NCI-H2171 treated with DMSO at 0.1 percent for 48 hours (cell line): ENCODE measurements at regions not wholly inside any gene's neighbourhood (a gene's known extent, or its start where the extent isn't known, plus 50 kb on each side); places are given as distances from the start of the nearest gene placed in this dataset.
A peak's percentile ranks its signal among the peaks of the same experiment; 100 is the strongest.

ENCODE experiments used
- DNase-seq: peaks from one replicate; lab custom pipeline; 2025; lab: John Stamatoyannopoulos, UW

DNA sequence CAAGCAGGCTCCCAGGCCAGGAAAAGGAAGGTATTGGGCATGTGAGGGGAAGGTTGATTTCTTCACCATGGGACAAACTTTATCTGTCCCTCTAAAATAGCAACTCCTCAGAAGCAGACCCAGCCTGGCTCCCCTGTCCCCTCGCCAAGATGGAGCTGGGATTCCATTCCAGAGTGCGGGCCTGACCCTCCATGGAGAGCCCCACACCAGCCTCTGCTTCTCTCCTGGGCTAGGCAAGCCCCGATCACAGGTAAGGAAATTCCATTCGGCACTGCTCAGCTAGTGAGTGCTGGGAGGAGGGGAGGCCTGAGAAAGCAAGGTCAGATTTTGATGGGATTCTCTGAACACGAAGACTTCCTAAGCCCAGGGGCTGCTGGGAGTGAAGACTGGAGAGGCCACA lies 98.4 kb downstream of the EFNB1 start:
- no peak for DNase-seq

DNA sequence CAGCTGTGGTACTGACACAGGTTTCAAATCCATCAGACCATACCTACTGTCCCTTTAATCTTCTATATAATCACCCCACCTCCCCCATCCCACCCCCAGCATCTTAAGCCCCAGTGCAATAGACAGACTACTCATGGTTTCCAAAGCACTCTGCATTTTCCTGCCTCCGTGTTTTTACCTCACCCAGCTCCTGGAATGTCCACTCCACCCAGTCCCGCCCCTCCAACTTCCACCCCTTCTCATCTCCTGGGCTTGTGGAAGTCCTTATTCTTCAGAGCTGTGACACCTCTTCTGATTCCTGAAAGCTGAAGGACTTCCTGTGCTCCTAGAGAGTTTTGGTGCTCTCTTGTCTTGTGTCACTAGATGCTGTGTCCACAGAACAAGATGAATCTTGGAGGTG lies 94.3 kb downstream of the EFNB1 start:
- DNase-seq = no peak

DNA sequence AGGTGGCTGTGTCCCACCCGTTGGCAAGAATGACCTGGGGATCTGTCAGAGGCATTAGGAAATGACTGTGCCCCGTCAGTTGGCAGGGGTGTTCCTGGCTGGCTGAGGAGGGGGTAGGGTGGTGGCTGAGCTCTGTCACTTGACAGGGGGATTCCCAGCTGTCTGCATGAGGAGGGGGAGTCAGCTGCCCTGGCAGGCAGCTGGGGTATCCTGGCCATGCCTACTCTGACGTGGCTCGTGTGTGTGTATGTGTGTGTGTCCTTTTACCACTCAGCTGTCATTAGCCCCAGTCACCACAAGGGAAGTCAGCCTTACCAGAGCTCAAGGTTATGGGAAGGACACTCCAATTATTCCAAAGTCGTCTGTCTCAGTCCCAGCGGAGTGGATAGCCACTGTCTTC lies 93.2 kb downstream of the EFNB1 start:
- no peak for DNase-seq

DNA sequence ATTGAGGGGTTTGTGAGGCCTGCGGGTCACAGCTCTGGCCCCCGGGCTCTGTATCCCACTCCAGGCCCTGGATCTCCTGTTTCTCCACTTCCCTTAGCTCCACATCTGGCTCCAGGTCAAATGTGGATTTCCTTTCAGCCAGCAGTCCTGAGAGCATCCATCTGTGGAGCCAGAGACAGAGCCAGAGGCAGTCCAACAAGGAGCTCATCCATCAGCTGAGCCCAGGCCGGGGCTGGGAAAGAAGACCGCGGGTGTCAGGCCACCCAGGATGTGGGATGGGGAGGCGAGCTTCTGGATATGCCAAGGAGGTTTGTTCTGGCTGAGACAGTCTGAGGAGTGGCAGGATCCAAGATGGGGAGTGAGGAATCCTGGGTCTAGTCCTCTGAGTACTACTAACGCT lies 91.7 kb downstream of the EFNB1 start:
- DNase-seq = no peak

DNA sequence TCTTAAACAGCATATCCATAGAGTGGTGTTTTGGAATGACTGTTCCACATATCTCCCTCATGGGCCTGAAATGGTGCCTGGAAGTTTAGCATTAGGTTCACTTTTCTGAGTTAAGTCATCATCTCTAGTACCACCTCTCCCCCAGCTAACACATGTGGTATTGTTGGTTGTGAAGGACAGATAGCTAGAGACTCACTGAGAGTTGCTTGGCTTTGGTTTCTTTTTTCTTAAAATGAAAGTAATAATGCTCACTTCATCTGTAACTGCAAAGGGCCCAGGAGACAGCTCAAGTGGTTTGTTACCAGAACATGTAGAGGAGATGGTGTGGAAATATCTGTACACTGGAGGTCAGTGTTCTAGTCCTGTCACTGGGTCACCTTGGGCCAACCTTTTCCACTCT lies 90.9 kb downstream of the EFNB1 start:
- no peak for DNase-seq

DNA sequence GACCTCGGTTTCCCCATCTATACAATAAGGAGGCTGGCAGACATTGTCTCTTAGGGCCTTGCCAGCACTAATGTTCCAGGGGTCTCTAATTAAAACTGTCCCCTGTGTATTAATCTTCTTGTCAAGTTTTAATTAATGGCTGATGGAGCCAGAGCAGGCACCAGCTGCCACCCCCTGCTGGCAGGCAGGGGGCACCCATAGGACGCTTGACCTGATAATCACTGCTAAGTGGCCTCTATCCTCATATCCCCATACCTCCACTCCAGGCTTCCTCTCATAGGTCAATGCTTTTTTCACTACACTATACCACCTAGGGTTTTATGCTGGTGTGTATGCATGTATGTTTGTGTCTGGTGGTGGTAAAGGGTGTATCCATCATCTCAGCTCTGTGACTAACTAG lies 89.4 kb downstream of the EFNB1 start:
- no peak for DNase-seq

DNA sequence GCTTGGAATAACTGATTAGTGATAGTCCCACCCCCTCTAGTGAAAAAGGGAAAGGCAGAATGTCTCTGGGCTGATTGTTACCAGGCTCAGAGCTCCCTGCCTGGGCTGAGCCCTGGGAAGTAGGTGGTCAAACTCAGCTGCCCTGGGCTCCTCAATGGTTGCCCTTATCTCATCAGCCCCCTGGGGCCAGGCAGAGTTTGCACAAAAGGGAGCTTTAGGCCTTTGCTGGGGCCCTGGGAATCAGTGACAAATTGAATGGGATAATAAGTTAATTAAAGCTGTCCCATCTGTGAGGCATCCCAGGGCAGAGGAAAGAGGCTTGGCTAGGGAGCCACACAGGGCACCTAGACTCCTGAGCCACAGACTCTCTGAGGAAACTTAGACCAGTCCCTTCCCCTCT lies 89.0 kb downstream of the EFNB1 start:
- DNase-seq = no peak

DNA sequence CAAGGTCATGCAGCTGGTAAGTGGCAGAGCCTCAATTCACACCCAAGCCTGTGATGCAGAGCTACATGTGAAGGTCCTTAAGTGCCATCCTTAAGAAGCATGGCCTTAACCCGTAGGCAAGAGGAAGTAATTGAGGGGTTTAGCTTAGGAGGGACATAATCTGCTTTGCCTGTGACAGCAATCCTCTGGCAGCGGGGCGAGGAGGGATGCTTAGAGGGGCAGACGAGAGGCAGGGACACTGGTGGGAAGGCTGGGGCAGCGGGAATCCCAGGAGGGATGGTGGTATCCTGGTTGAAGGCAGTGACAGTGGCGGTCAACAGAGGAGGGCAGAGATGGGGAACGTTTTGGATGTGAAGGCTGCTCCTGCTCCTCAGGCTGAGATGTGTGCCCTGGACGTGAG lies 88.1 kb downstream of the EFNB1 start:
- no peak for DNase-seq

DNA sequence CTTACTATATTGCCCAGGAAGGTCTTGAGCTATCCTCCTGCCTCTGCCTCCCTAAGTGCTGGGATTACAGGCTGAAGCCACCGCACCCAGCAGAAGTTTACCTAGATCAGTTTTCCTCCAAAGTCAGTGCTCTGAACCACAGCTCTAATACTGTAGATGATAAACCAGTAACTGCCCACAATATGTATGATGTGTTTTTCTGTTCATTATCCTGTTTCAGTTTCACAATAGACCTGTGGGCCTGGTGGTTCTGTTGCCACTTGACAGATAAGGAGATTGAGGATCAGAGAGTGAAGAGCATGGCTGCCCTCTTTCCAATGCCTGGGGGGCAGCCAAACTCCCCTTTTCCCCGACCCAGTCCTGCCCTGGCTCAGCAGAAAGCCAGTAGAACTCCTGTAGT lies 87.0 kb downstream of the EFNB1 start:
- no peak for DNase-seq

DNA sequence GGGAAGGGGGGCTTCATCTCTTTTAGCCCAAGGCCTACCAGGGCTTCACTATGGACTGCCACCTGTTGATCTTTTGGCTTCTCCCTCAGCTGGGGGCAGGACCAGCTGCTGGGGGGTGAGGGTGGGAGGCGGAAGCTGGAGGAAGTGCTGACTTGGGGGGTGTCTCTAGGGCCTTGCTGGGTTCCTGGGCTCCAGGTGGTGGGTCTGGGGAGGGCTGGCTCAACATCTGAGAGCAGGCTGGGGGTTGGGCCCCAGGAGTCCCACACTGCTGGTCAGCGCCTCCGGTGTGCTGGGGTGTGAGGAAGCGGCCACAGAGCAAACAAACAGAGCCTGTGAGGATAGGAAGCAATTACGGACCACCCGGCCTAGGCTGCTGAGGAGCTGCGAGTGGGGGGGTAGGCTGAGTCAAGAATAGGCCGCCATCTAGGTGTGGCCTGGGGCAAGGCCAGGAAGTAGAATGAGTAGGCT lies 85.7 kb downstream of the EFNB1 start:
- DNase-seq = no peak

DNA sequence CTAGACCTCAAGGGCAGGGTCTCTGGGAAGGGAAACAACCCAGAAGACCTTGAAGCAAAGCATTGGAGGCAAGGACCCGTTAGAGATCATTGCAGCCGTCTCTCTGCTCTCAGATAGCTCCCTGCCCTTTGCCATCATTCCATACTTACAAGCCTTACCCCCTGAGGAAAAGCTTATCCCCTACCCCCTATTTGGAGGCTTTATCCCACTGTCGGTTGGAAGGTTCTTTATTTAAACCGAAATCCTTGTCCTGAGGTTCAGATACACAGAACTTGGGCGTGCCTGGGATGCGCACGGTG lies 84.4 kb downstream of the EFNB1 start:
- no peak for DNase-seq

DNA sequence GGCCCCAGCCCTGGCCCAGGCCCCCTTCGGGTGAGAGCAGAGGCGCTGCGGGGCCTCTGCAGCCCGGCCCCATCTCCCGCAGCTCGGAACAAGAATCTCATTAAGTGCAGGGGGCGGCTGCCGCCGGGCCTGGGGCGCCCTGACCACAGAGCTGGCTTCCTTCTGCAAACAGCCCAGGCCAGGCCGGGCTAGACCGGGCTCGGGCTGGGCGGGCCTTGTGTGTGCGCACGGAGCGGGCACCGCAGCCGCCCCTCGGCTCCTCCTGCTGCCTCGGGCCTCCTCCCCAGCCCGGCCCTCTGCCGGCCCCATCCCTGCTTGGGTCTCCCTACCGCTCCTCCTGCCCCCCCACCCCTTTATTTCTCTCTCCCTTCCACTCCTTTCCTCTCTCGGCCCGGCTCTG lies 83.3 kb downstream of the EFNB1 start:
- no peak for DNase-seq

DNA sequence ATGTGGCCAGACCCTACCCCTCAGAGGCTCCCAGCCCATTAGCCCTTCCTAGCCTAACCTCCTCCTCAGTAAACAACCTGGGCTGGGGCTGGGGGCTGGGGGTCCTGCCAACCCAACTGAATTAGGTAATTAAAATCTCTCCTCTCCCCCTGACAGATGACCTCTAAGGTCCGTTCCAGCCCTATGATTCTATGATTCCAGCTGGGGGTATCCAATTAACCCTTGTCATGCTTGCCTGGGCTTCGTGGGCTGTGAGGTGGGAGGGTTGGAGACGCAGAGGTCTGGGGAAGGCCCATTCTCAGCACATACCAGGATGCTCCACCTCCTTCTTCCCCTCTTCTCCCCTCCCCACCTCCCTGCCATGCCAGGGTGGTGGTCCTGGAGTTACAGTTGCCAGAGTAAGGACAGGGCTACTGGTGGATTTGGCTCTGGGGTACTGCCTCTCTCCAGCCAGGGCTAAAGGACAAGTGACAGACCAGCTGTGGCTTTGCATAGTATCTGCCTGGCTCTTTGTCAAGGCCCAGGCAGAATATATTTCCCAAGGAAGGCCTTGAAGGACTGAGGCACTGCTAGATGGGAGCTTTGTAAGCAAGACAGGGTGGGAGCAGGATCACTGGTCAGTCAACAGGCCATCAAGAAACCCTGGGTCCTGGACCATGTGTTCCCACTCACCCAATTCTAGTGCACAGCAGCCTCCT lies 82.1 kb downstream of the EFNB1 start:
- no peak for DNase-seq

DNA sequence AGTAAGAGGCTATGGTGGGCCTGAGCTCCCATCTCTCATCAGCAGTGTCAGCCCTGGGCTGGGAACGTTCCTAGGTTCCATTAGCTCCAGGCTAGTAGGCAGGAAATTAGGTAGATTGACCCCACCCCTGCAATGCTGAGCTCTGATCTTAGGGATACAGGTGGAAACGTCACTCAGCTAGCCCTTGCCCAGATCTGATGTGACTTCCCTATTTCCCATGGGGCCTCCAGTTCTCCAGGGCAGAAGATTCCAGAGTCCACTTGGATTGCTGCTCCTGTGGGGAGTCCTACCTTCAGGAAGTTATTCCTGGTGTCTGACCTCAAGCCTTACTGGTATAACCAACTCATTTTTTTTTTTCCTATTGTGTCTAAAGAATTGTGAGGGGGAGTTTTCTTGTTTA lies 81.1 kb downstream of the EFNB1 start:
- DNase-seq = no peak

DNA sequence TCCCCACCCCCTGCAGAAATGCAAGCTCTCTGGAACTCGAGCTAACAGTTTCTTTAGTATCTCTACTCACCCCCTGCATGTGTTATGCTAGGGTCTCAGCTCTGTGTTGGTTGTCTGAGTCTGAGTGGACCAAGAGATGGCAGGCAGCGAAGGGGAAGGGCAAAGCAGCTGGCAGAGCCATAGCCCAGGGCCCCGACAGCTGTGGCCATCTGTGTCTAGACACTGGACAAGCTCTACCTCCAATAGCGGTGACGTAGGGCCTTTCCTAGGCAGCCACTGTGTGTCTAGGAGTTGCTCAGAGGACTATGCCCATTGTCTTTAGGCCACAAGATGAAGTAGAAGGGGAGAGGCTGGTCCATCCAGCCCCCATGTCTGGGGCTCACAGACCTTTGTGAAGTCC lies 79.2 kb downstream of the EFNB1 start:
- DNase-seq = no peak

DNA sequence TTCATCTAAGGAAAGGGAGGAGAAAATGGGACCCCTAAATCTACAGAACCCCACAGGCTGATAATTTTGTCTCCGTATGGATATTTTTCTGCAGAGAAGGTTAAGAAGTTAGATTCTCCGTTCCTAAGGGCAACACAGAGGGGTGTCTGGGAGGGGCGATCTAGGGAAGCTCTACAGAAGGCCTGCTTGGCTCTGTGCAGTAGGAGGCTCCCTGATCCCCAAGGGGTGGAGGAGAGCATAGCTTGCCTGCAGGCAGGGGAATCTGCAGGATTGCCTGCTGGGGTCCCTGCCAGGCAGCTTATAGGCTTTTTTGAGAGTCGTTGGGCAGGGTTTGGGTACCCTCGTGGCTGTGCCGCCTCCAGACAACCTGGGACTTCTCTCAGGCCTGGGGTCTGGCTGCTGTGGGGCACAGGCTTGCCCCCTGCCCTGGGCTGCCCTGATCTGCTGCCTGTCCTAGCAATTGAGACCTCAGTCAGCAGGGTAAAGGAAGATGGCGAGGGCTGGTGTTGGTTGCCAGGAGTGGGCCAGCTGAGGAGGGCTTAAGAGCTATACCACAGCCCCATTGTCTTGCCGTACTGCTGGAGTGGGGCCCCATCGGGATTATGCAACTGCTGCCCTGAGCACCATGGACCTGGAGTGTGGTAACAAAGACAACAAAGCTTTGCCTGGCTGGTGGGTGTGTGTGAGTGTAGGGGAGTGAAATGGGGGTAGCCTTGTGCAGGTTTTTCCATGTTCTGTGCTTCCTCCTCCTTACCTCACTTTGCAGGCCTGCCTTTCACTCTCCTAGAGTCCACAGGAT lies 74.1 kb downstream of the EFNB1 start:
- DNase-seq = no peak

DNA sequence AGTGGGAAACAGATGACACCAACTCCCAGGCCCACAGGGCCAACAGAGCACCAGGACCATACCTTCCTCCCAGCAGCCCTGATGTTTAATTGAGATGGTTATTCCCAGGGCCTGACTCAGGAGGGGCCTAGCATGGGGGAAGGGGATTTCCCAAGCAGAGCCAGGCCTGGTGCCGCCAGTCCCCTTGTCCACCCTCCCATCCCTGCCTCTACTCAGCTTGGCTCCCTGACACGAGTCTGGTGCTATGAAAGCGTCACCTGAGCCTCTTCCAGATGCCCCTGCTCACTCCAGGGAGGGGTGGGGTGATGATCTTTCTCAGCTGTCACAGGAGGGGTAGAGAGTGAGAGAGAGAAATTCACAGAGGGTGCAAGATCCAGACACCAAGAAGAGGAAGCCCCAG lies 72.7 kb downstream of the EFNB1 start:
- peak; percentile 44 for DNase-seq

DNA sequence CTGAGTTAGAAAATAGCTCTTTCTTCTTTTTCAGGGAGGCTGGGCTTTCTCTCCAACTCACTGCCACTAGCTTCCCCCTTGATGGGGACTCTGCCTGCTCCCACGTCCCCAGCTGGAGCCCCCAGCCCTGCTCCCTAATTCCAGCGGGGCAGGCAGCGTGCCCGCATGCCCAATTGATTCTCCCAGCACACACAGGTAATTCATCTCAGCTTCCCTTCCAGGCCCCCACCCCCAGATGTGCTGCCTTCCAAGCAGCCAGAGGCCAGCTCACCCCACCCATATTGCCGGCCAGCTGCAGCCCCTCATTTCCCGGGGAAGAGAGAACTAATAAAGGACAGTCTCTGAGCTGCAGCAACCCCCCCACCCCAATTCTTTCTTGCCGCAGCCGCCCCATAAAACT lies 69.8 kb downstream of the EFNB1 start:
- no peak for DNase-seq

DNA sequence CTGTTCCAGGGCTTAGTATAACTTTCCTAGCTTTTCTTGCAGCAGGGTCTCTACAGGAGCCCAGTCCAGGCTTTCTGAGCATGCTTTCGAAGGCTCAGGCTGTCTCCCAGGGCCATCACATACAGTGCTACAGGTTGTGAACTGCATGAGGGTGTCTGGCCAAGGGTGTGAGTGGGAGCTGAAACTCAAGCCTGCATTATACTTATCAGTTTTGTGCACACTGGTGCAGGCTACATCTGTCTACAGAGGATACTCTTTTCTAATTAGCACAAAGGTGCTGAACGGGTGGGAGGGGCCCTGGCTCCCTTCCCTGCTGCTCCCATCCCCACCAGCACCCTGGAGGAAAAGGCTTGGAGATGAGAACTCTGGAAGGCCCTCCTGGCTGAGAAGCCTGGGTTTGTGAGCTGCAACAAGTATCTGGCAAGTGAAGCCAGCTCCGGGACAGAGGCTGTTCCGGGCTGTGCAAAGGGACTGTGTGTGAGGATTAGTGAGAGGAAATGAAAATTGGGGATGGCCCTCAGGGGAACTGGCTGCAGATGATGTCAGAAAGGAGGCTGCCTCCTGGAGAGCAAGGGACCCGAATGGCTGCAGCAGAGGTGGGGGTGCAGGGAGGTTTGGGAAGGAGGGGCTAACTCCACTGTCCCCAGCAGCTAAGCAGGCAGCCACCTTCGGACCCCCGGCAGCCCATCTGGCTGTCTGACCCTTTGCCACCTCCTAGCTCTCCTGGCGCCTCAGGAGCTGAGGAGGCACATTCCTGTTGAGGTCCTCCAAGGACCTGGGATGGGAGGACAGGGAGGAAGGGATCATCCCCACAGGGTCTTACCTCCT lies 68.5 kb downstream of the EFNB1 start:
- no peak for DNase-seq

DNA sequence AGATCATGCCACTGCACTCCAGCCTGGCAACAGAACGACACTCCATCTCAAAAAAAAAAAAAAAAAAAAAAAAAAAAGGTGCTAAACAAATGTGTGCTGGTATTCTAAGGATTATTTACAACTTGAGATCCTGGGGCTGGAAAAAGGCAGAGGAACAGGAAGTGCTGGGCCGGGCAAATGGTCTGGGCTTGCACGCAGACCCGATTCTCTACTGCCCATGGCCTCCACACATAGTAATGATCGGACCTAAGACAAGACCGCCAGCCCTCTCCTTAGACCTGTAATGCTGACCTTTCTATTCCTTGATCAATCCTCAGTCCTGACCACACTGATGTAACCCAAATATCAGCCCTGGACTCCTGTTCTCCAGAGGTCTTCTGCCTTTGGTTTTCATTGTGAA lies 67.8 kb downstream of the EFNB1 start:
- DNase-seq = no peak

DNA sequence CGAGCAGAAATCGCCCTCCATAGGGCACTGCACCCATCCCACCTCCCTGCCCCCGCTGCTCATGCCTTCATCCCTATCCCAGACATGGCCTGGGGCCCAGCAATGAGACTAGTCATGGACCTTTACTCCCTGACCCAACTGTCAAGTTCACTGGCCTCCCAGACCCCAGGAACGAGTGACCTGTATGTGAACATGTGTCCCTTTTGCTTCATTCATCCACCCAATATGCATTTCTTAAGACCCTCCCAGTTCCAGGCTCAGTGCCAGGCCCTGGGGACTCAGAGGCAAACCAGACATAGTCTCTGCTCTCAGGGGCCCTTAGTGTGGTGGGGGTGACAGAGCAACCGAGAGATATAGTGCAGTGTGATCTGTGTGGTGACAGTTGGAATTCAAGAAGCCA lies 67.0 kb downstream of the EFNB1 start:
- no peak for DNase-seq

DNA sequence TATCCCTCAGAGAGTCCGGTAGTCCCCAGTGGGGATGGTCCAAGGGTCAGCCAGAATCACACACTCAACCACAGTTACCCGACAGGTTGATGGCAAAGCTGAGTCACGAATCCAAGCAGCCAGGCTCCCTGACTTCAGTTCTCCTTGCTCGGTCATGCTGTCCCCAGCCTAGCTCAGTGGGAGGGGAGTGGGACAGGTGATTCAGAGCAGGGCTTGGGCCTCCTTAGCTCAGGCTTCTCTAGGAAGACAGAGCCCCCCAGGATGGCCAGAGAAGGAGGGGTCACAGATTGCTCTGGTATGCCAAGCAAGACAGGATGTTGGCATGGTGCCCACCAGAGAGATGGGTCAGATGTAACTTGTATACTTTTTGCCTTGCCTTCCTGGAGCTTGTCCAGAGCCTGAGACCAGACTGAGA lies 66.5 kb downstream of the EFNB1 start:
- no peak for DNase-seq
